SH-SY5Y (cell line): ENCODE measurements at regions not wholly inside any gene's neighbourhood (a gene's known extent, or its start where the extent isn't known, plus 50 kb on each side); places are given as distances from the start of the nearest gene placed in this dataset.

Experiments used
- GATA2 ChIP-seq: IDR thresholded peaks from 2 replicates; pipeline ENCODE4 v1.6.1; 2011; ENCODE audit warnings: mild to moderate bottlenecking, low read depth, low read length
- GATA3 ChIP-seq: IDR thresholded peaks from 2 replicates; pipeline ENCODE4 v1.6.1; 2011; ENCODE audit warnings: low read depth, mild to moderate bottlenecking, low read length, moderate library complexity

GRCh38 chr10:83083831-83084230 lies 1055.5 kb upstream of the GHITM start:
- no peak for TF ChIP-seq GATA2
- TF ChIP-seq GATA3 = no peak
